OCI-LY1 (cell line): ENCODE measurements at regions not wholly inside any gene's neighbourhood (a gene's known extent, or its start where the extent isn't known, plus 50 kb on each side); places are given as distances from the start of the nearest gene placed in this dataset.

Experiments
- H2AFZ ChIP-seq: fragments of 200-600 bp; sonication (generic), shearing (Covaris generic); 2 replicates; pipeline ENCODE4 v1.6.0; 2014; ENCODE audit warnings: antibody characterized with exemption, mild to moderate bottlenecking, low read length
- H3F3A ChIP-seq: fragments of 200-600 bp; sonication (generic), shearing (Covaris generic); 2 replicates; pipeline ENCODE4 v1.6.0; 2014; ENCODE audit warnings: mild to moderate bottlenecking, antibody characterized with exemption, low read length, moderate library complexity; ENCODE audit not compliant: insufficient read depth
- H3K27ac ChIP-seq: fragments of 200-600 bp; sonication (generic); 2 replicates; pipeline ENCODE4 v1.5.1; 2014; ENCODE audit warnings: low read length, mixed run types, mild to moderate bottlenecking, low read depth; ENCODE audit not compliant: poor library complexity, severe bottlenecking
- H3K27me3 ChIP-seq: fragments of 200-600 bp; sonication (generic); 2 replicates; pipeline ENCODE4 v1.6.0; 2014; ENCODE audit warnings: antibody characterized with exemption, mild to moderate bottlenecking, low read length, moderate library complexity; ENCODE audit not compliant: insufficient read depth
- H3K36me3 ChIP-seq: fragments of 200-600 bp; sonication (generic); 2 replicates; pipeline ENCODE4 v1.6.1; 2014; ENCODE audit warnings: mild to moderate bottlenecking, antibody characterized with exemption, low read length, moderate library complexity, mixed read lengths; ENCODE audit not compliant: insufficient read depth
- H3K4me1 ChIP-seq: fragments of 200-600 bp; sonication (generic); 2 replicates; pipeline ENCODE4 v1.5.1; 2014; ENCODE audit warnings: mild to moderate bottlenecking, low read length, moderate library complexity; ENCODE audit not compliant: insufficient read depth, severe bottlenecking
- H3K4me2 ChIP-seq: fragments of 200-600 bp; sonication (generic), shearing (Covaris generic); 2 replicates; pipeline ENCODE4 v1.6.1; 2014; ENCODE audit warnings: low read length
- H3K4me3 ChIP-seq: fragments of 200-600 bp; sonication (generic); 2 replicates; pipeline ENCODE4 v1.5.1; 2014; ENCODE audit warnings: low read length, low read depth, mild to moderate bottlenecking, mixed read lengths; ENCODE audit not compliant: poor library complexity, severe bottlenecking
- H3K79me2 ChIP-seq: fragments of 200-600 bp; shearing (Covaris generic); 2 replicates; pipeline ENCODE4 v1.6.1; 2016; ENCODE audit warnings: mixed run types, low read length, mixed read lengths; ENCODE audit not compliant: insufficient read depth
- H3K9ac ChIP-seq: fragments of 200-600 bp; sonication (generic), shearing (Covaris generic); 2 replicates; pipeline ENCODE4 v1.6.1; 2014; ENCODE audit warnings: mild to moderate bottlenecking, low read length, mixed read lengths
- H3K9me2 ChIP-seq: fragments of 200-600 bp; sonication (generic), shearing (Covaris generic); 2 replicates; pipeline ENCODE4 v1.6.1; 2014; ENCODE audit warnings: low read depth, mild to moderate bottlenecking, low read length, mixed read lengths
- H3K9me3 ChIP-seq: fragments of 200-600 bp; shearing (Covaris generic); 2 replicates; pipeline ENCODE4 v1.6.1; 2014; ENCODE audit warnings: low read length, mixed read lengths
- H4K20me1 ChIP-seq: fragments of 200-600 bp; sonication (generic), shearing (Covaris generic); 2 replicates; pipeline ENCODE4 v1.6.0; 2016; ENCODE audit warnings: mild to moderate bottlenecking, low read length; ENCODE audit not compliant: insufficient read depth
- EZH2 ChIP-seq: fragments of 200-600 bp; sonication (generic), shearing (Covaris generic); IDR thresholded peaks from 2 replicates; pipeline ENCODE4 v1.8.0; 2017; ENCODE audit warnings: borderline replicate concordance, mixed run types, mild to moderate bottlenecking, antibody characterized with exemption, low read length, moderate library complexity, mixed read lengths
- TF ChIP-seq, protein P1 (sequence below): fragments of 200-600 bp; sonication (generic), shearing (Covaris generic); IDR thresholded peaks from 2 replicates; pipeline ENCODE4 v1.5.1; 2017; ENCODE audit warnings: mild to moderate bottlenecking, antibody characterized with exemption, low read length, moderate library complexity, mixed read lengths

DNA sequence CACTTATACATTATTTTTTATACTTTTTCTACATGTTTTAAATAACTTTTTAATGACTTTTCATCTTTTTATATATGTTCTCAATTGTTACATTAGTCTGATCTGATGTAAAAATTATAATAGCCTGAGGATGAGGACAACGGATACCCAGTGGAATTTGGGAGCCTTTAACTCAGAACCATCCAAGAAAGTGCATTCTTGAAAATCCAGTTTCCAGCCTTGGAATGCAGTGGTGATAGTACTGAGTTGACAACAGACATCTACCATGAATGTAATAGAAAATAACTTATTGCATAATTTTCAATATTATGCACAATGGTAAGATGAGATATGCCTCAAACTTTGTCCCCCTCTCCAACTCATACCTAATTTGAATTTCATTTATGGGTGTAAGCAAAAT lies 120.7 kb upstream of the ZC3H15 start:
- Histone ChIP-seq H3K9me3 (no peaks in the 10 kb centered on the region), H3K4me3 (no peak overlapping the region), H3K79me2 (no peaks in the 10 kb centered on the region), H3K4me1 (no peaks in the 10 kb centered on the region), H3F3A (no peaks in the 10 kb centered on the region), H3K27ac (no peak overlapping the region), H4K20me1 (no peaks in the 10 kb centered on the region), H3K9ac (no peak overlapping the region), H3K4me2 (no peak overlapping the region), H2AFZ (no peak overlapping the region), H3K9me2 (no peaks in the 10 kb centered on the region), H3K27me3 (no peaks in the 10 kb centered on the region), H3K36me3 (no peaks in the 10 kb centered on the region)
- TF ChIP-seq EZH2, result no peak
- TF ChIP-seq, protein P1, sequence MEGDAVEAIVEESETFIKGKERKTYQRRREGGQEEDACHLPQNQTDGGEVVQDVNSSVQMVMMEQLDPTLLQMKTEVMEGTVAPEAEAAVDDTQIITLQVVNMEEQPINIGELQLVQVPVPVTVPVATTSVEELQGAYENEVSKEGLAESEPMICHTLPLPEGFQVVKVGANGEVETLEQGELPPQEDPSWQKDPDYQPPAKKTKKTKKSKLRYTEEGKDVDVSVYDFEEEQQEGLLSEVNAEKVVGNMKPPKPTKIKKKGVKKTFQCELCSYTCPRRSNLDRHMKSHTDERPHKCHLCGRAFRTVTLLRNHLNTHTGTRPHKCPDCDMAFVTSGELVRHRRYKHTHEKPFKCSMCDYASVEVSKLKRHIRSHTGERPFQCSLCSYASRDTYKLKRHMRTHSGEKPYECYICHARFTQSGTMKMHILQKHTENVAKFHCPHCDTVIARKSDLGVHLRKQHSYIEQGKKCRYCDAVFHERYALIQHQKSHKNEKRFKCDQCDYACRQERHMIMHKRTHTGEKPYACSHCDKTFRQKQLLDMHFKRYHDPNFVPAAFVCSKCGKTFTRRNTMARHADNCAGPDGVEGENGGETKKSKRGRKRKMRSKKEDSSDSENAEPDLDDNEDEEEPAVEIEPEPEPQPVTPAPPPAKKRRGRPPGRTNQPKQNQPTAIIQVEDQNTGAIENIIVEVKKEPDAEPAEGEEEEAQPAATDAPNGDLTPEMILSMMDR, result no peak

DNA sequence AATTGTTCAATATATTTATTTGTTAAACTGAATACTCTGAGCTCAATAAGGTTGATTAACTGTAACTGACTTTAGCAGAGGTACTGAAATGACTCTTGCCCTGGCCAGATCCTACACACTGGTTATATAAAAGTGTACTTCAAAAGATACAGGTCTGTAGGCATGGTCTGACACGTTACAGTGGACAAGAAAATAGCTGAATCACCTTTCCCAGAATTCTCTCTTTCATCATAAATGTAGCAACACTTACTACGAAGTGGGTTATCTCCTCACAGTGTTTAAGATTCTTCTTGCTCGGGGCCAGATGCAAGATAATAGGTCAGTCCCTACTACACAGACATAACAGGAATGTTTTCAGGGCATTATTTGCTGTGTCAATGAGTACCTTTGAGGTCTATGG lies 107.0 kb upstream of the ZC3H15 start:
- no peak overlapping the region for H3K4me3 ChIP-seq
- no peak overlapping the region for H2AFZ ChIP-seq
- no peak overlapping the region for H3K9ac ChIP-seq
- H3K4me2 ChIP-seq, result no peak overlapping the region
- no peaks in the 10 kb centered on the region for H3K79me2 ChIP-seq
- H3K36me3 ChIP-seq, result no peaks in the 10 kb centered on the region
- H4K20me1 ChIP-seq, result no peaks in the 10 kb centered on the region
- TF ChIP-seq, protein P1, result no peak
- H3K27me3 ChIP-seq, result no peaks in the 10 kb centered on the region
- no peaks in the 10 kb centered on the region for H3K9me2 ChIP-seq
- H3K9me3 ChIP-seq, result 0 out of 2 replicates have a peak, but pooled peaks cover 2% of the 10 kb centered on the region
- no peak overlapping the region for H3K27ac ChIP-seq
- no peaks in the 10 kb centered on the region for H3K4me1 ChIP-seq
- no peaks in the 10 kb centered on the region for H3F3A ChIP-seq

DNA sequence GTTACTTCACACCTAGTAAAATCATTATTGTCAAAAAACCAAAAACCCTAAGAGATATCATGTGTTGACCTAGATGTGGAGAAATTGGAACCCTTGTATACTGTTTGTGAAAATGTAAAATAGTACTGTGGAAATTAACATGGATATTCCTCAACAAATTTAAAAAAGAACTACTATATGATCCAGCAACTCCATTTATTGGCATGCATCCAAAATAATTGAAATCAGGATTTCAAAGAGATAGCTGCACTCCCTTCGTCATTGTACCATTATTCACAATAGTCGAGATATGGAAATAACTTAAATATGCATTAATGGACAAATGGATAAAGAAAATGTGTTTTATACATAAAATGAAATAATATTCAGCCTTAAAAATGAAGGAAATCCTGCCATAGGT lies 105.3 kb upstream of the ZC3H15 start:
- Histone ChIP-seq H3K4me2 (no peak overlapping the region), H3K4me1 (no peaks in the 10 kb centered on the region), H3K27ac (no peak overlapping the region), H3K4me3 (no peak overlapping the region), H3K9me2 (no peaks in the 10 kb centered on the region), H3F3A (no peaks in the 10 kb centered on the region), H3K27me3 (no peaks in the 10 kb centered on the region), H4K20me1 (no peaks in the 10 kb centered on the region), H2AFZ (no peak overlapping the region), H3K9me3 (no peaks in the 10 kb centered on the region), H3K79me2 (no peaks in the 10 kb centered on the region), H3K9ac (no peak overlapping the region), H3K36me3 (no peaks in the 10 kb centered on the region)
- no peak for TF ChIP-seq EZH2
- TF ChIP-seq, protein P1, result no peak
